HG03108 (cell line): ENCODE measurements at regions not wholly inside any gene's neighbourhood (a gene's known extent, or its start where the extent isn't known, plus 50 kb on each side); places are given as distances from the start of the nearest gene placed in this dataset.

Experiments
- ATAC-seq: cut with Tn5 transposase; IDR thresholded peaks from one replicate; pipeline ENCODE4 v1.9.1; 2021; ENCODE audit warnings: moderate library complexity; ENCODE audit not compliant: unreplicated experiment

GRCh38 chr13:29908416-29909080, 58.1 kb upstream of the UBL3 start:
- no peak for ATAC-seq

GRCh38 chr13:29907670-29908069, 57.3 kb upstream of the UBL3 start:
- ATAC-seq = no peak

- no peak for ATAC-seq
These were observed 56.1 kb upstream of the UBL3 start for GRCh38 chr13:29906432-29907011.

GRCh38 chr13:29905845-29906244, 55.4 kb upstream of the UBL3 start:
- ATAC-seq = no peak

DNA sequence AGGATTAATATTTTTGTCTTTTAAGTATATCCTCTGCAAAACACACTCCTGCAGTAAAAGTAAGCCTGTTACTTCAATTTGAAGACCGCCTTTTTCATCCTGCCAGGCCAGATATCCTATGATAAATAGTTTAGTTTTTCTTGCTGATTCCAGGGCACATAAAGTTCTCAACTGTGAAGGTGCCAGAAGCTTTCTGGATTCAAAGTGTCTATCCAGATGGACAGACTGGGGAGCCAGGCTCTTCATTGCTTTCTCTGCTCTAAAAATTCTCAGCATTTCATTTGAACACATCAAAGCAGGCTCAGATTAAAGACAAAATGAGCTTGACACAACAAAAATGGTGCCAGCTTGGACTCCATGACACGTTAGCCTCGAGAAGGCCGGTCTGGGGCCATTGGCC, 53.6 kb upstream of the UBL3 start:
- ATAC-seq = no peak

- ATAC-seq = no peak
These were observed 53.1 kb upstream of the UBL3 start for GRCh38 chr13:29903543-29903942.

GRCh38 chr13:29902632-29903305, 52.4 kb upstream of the UBL3 start:
- ATAC-seq = no peak

- ATAC-seq = no peak
These were observed 51.6 kb upstream of the UBL3 start for GRCh38 chr13:29901710-29902631.
